HCT116 (cell line): ENCODE measurements at regions not wholly inside any gene's neighbourhood (a gene's known extent, or its start where the extent isn't known, plus 50 kb on each side); places are given as distances from the start of the nearest gene placed in this dataset.

Experiments
- ATAC-seq: fragments of 200-7000 bp; cut with Tn5 transposase; 2 replicates; pipeline ENCODE4 v1.9.1; 2020; ENCODE audit warnings: mild to moderate bottlenecking, moderate library complexity
- BruUV-seq: library from RNA; stranded (reverse); fragments of 400-500 nt; replicated peaks from 2 replicates; lab custom pipeline; 2021; lab: Mats Ljungman, UMichigan
- CTCF ChIA-PET: fragments of 300-600 bp; sonication (Branson Sonifier 250); formaldehyde crosslinking; loops from one replicate; lab custom pipeline; 2021; ENCODE audit warnings: antibody characterized with exemption; lab: Charles Lee
- POLR2A ChIA-PET: fragments of 300-600, 350-600 bp; sonication (Branson Sonifier 250); formaldehyde crosslinking; loops from one replicate; lab custom pipeline; 2021; ENCODE audit warnings: antibody characterized with exemption; lab: Charles Lee
- RAD21 ChIA-PET, 2 experiments: fragments of 300-600 bp; sonication (Branson Sonifier 250); formaldehyde crosslinking; loops; one replicate each; lab custom pipeline; 2023; ENCODE audit warnings: low total read pairs in 2 of 2; ENCODE audit not compliant: uncharacterized antibody in 2 of 2, unreplicated experiment in 2 of 2, low non-redundant PET in 1 of 2; lab: Charles Lee
- DNase-seq: peaks from one replicate; pipeline ENCODE4 v3.0.0-alpha.2; 2010; ENCODE audit warnings: low read depth, low spot score
- H2AFZ ChIP-seq: fragments of 200-600 bp; shearing (Covaris generic), sonication (generic); 2 replicates; pipeline ENCODE4 v1.6.1; 2017; ENCODE audit warnings: low read depth, mixed run types, mixed read lengths, antibody characterized with exemption, low read length; ENCODE audit not compliant: poor library complexity, severe bottlenecking
- H3K27ac ChIP-seq: 2 replicates; pipeline ENCODE4 v1.5.1; 2012; ENCODE audit warnings: low read depth, low read length
- H3K27me3 ChIP-seq: fragments of 200-600 bp; sonication (generic); 2 replicates; pipeline ENCODE4 v1.6.1; 2016; ENCODE audit warnings: mixed run types, low read length, mixed read lengths; ENCODE audit not compliant: insufficient read depth
- H3K36me3 ChIP-seq, 2 experiments: fragments of 200-500 bp in 1 of 2; fragments of 200-600 bp in 1 of 2; sonication (Bioruptor generic) in 1 of 2; sonication (generic) in 1 of 2; 2 replicates each; pipeline versions ENCODE4 v1.5.1 to v1.6.1; 2014 to 2016; ENCODE audit warnings: low read length in 2 of 2, inconsistent platforms in 1 of 2, mixed read lengths in 1 of 2, mixed run types in 1 of 2; ENCODE audit not compliant: insufficient read depth in 2 of 2, control insufficient read depth in 1 of 2
- H3K4me1 ChIP-seq, 2 experiments: fragments of 200-600 bp in 1 of 2; sonication (generic) in 1 of 2; 2 replicates each; pipeline versions ENCODE4 v1.5.1 to v1.6.1; 2012 to 2017; ENCODE audit warnings: low read length in 2 of 2, inconsistent platforms in 1 of 2, mild to moderate bottlenecking in 1 of 2, mixed read lengths in 1 of 2, mixed run types in 1 of 2, moderate library complexity in 1 of 2; ENCODE audit not compliant: insufficient read depth in 2 of 2, control insufficient read depth in 1 of 2
- H3K4me2 ChIP-seq: fragments of 200-600 bp; sonication (generic); 2 replicates; pipeline ENCODE4 v1.6.1; 2017; ENCODE audit warnings: mixed run types, low read length, mixed read lengths
- H3K4me3 ChIP-seq, 2 experiments: fragments of 200-600 bp in 1 of 2; sonication (generic) in 1 of 2; replicated peaks in 1 of 2; 2 replicates each; pipeline ENCODE4 v1.5.1; 2011 to 2016; ENCODE audit warnings: low read length in 2 of 2, control low read depth in 1 of 2, low read depth in 1 of 2, mild to moderate bottlenecking in 1 of 2, mixed read lengths in 1 of 2, mixed run types in 1 of 2
- H3K79me2 ChIP-seq: fragments of 200-600 bp; sonication (generic); 2 replicates; pipeline ENCODE4 v1.6.1; 2017; ENCODE audit warnings: mild to moderate bottlenecking, mixed run types, low read length, moderate library complexity, mixed read lengths; ENCODE audit not compliant: insufficient read depth
- H3K9ac ChIP-seq: fragments of 200-600 bp; sonication (generic); 2 replicates; pipeline ENCODE4 v1.6.1; 2016; ENCODE audit warnings: low read length, mixed read lengths
- H3K9me2 ChIP-seq: fragments of 200-600 bp; sonication (generic), shearing (Covaris generic); 2 replicates; pipeline ENCODE4 v1.6.1; 2017; ENCODE audit warnings: mixed run types, mild to moderate bottlenecking, moderate library complexity; ENCODE audit not compliant: insufficient read depth
- H3K9me3 ChIP-seq, 2 experiments: fragments of 200-500 bp in 1 of 2; fragments of 200-600 bp in 1 of 2; sonication (Bioruptor generic) in 1 of 2; sonication (generic) in 1 of 2; 2 replicates each; pipeline ENCODE4 v1.6.1; 2014 to 2017; ENCODE audit warnings: low read length in 2 of 2, mixed read lengths in 2 of 2, inconsistent platforms in 1 of 2, low read depth in 1 of 2, mild to moderate bottlenecking in 1 of 2, mixed run types in 1 of 2, moderate library complexity in 1 of 2; ENCODE audit not compliant: control insufficient read depth in 1 of 2, insufficient read depth in 1 of 2
- H4K20me1 ChIP-seq: fragments of 200-600 bp; sonication (generic), shearing (Covaris generic); 2 replicates; pipeline ENCODE4 v1.6.1; 2017; ENCODE audit warnings: mixed run types, mild to moderate bottlenecking, moderate library complexity; ENCODE audit not compliant: insufficient read depth
- ATF3 ChIP-seq: IDR thresholded peaks from 2 replicates; pipeline ENCODE4 v1.6.1; 2012
- CBX3 ChIP-seq: IDR thresholded peaks from 2 replicates; pipeline ENCODE4 v1.6.1; 2012; ENCODE audit warnings: low read depth
- CEBPB ChIP-seq: IDR thresholded peaks from 2 replicates; pipeline ENCODE4 v1.6.1; 2012; ENCODE audit warnings: low read depth
- CTCF ChIP-seq, 3 experiments: fragments of 200-600 bp in 1 of 3; sonication (generic) in 1 of 3; IDR thresholded peaks in 2 of 3; conservative IDR thresholded peaks in 1 of 3; 2 replicates each; pipeline ENCODE4 v1.5.1; 2012 to 2017; ENCODE audit warnings: low read depth in 2 of 3, low read length in 2 of 3, antibody characterized with exemption in 1 of 3, borderline replicate concordance in 1 of 3, control low read depth in 1 of 3, mild to moderate bottlenecking in 1 of 3, mixed read lengths in 1 of 3, mixed run types in 1 of 3, moderate library complexity in 1 of 3; ENCODE audit not compliant: insufficient read depth in 1 of 3
- ELF1 ChIP-seq: IDR thresholded peaks from 2 replicates; pipeline ENCODE4 v1.6.1; 2012; ENCODE audit warnings: low read depth, borderline replicate concordance
- EZH2 ChIP-seq: fragments of 200-600 bp; sonication (generic); IDR thresholded peaks from 2 replicates; pipeline ENCODE4 v1.6.1; 2017; ENCODE audit warnings: antibody characterized with exemption, mixed run types
- EZH2phosphoT487 ChIP-seq: fragments of 200-600 bp; IDR thresholded peaks from 2 replicates; pipeline ENCODE4 v1.6.1; 2018; ENCODE audit warnings: antibody characterized with exemption, borderline replicate concordance
- FOSL1 ChIP-seq: IDR thresholded peaks from 2 replicates; pipeline ENCODE4 v1.6.1; 2012; ENCODE audit warnings: low read depth
- JUND ChIP-seq: IDR thresholded peaks from 2 replicates; pipeline ENCODE4 v1.6.1; 2012
- POLR2AphosphoS5 ChIP-seq: IDR thresholded peaks from 2 replicates; pipeline ENCODE4 v1.6.1; 2011; ENCODE audit warnings: mild to moderate bottlenecking, low read depth, low read length, moderate library complexity
- SIN3A ChIP-seq: IDR thresholded peaks from 2 replicates; pipeline ENCODE4 v1.6.1; 2012; ENCODE audit warnings: low read depth
- SP1 ChIP-seq: IDR thresholded peaks from 2 replicates; pipeline ENCODE4 v1.6.1; 2012; ENCODE audit warnings: low read depth
- SRF ChIP-seq: IDR thresholded peaks from 2 replicates; pipeline ENCODE4 v1.6.1; 2012; ENCODE audit warnings: low read depth
- TCF7L2 ChIP-seq: IDR thresholded peaks from 2 replicates; pipeline ENCODE4 v1.7.0; 2011; ENCODE audit warnings: borderline replicate concordance, inconsistent platforms; ENCODE audit not compliant: insufficient read depth, insufficient read length; ENCODE audit errors: extremely low read depth
- YY1 ChIP-seq: IDR thresholded peaks from 2 replicates; pipeline ENCODE4 v1.6.1; 2011; ENCODE audit warnings: low read length, low read depth, moderate library complexity, mild to moderate bottlenecking; ENCODE audit not compliant: insufficient replicate concordance; ENCODE audit errors: extremely low read depth
- ZFX ChIP-seq: fragments of 450-650 bp; IDR thresholded peaks from 2 replicates; pipeline ENCODE4 v1.6.1; 2017
- ZNF274 ChIP-seq: fragments of 200-500 bp; sonication (Bioruptor generic); IDR thresholded peaks from 2 replicates; pipeline ENCODE4 v1.6.1; 2014; ENCODE audit warnings: mild to moderate bottlenecking, low read depth, low read length, inconsistent platforms
- intact Hi-C: fragments of 100-400 bp; cut with micrococcal nuclease; formaldehyde crosslinking; loops from 2 replicates; pipeline ENCODE4 v1.10.0; 2022

GRCh38 chr12:41923351-41923750, 221.3 kb downstream of the GXYLT1 start:
- DNase-seq, result no peak
- Histone ChIP-seq H3K9ac (no peak overlapping the region), H3K4me3 (no peak overlapping the region), H3K9me3 (no peaks in the 10 kb centered on the region), H2AFZ (no peak overlapping the region), H3K9me2 (no peaks in the 10 kb centered on the region), H3K36me3 (no peaks in the 10 kb centered on the region), H3K79me2 (no peaks in the 10 kb centered on the region)
- RAD21 ChIA-PET, result no interaction called here
- CTCF ChIA-PET, result no interaction called here
- TF ChIP-seq ZFX (no peak), EZH2phosphoT487 (no peak), ELF1 (no peak), SIN3A (no peak)
- TF ChIP-seq, all 23 proteins: peak for 0
- POLR2A ChIA-PET, result no interaction called here
- BruUV-seq, result no TSS peak
- intact Hi-C loops, result no loop called here
- no peak for ATAC-seq
- no peaks in the 10 kb centered on the region for H3K27me3 ChIP-seq
- no peak overlapping the region for H3K27ac ChIP-seq
- H4K20me1 ChIP-seq, result no peaks in the 10 kb centered on the region
- H3K4me2 ChIP-seq, result no peak overlapping the region
- no peaks in the 10 kb centered on the region for H3K4me1 ChIP-seq

- no peak for DNase-seq
- ChIA-PET RAD21 (no interaction called here), POLR2A (no interaction called here), CTCF (no interaction called here)
- intact Hi-C loops, result no loop called here
- no peaks in the 10 kb centered on the region for H3K27me3 ChIP-seq
- H3K27ac ChIP-seq, result no peak overlapping the region
- H3K36me3 ChIP-seq, result no peaks in the 10 kb centered on the region
- H3K4me2 ChIP-seq, result no peak overlapping the region
- H3K9me2 ChIP-seq, result no peaks in the 10 kb centered on the region
- no peak overlapping the region for H3K9ac ChIP-seq
- H3K79me2 ChIP-seq, result no peaks in the 10 kb centered on the region
- no peaks in the 10 kb centered on the region for H3K9me3 ChIP-seq
- H2AFZ ChIP-seq, result no peak overlapping the region
- H4K20me1 ChIP-seq, result no peaks in the 10 kb centered on the region
- no peak overlapping the region for H3K4me3 ChIP-seq
- BruUV-seq, result no TSS peak
- no peaks in the 10 kb centered on the region for H3K4me1 ChIP-seq
- no peak for ATAC-seq
- TF ChIP-seq TCF7L2 (no peak), CTCF (IDR thresholded peaks at IDR 0.05 in 2 of 3, conservative IDR thresholded peaks at IDR 0.05 in 1 of 3; ENCODE audit: borderline replicate concordance in 1 of 3, insufficient read depth in 1 of 3, low read depth in 2 of 3, low read length in 2 of 3) (no peak), EZH2 (no peak), SRF (no peak), ZFX (no peak), ATF3 (no peak), FOSL1 (no peak), POLR2AphosphoS5 (no peak), YY1 (no peak), EZH2phosphoT487 (no peak), ZNF274 (no peak), CBX3 (no peak), SP1 (no peak), ELF1 (no peak), JUND (no peak), CEBPB (no peak)
Observed at GRCh38 chr12:41920355-41920754, 224.3 kb downstream of the GXYLT1 start.
